Natural killer cell (primary cell): ENCODE measurements at regions not wholly inside any gene's neighbourhood (a gene's known extent, or its start where the extent isn't known, plus 50 kb on each side); places are given as distances from the start of the nearest gene placed in this dataset.

Experiments
- ATAC-seq, 3 donors: fragments of 150-1000 bp in 2 of 3; fragments of 200-7000 bp in 1 of 3; cut with Tn5 transposase; 1 replicate in 1 of 3; 2 replicates in 2 of 3; pipeline ENCODE4 v1.10.0; 2021; ENCODE audit warnings: mild to moderate bottlenecking in 2 of 3, moderate library complexity in 2 of 3
- DNase-seq, 2 donors: peaks; one replicate each; pipeline versions ENCODE4 v3.0.0 to v3.0.0-alpha.2; 2013 to 2021; ENCODE audit warnings: mixed read lengths in 1 of 2
- H3K27ac ChIP-seq: one replicate; pipeline ENCODE4 v1.5.1; 2013; ENCODE audit warnings: mild to moderate bottlenecking, low read length
- H3K27me3 ChIP-seq: one replicate; pipeline ENCODE4 v1.6.1; 2013; ENCODE audit warnings: low read length; ENCODE audit not compliant: control insufficient read depth, insufficient read depth
- H3K36me3 ChIP-seq: one replicate; pipeline ENCODE4 v1.6.1; 2013; ENCODE audit warnings: low read length; ENCODE audit not compliant: control insufficient read depth, insufficient read depth
- H3K4me1 ChIP-seq: one replicate; pipeline ENCODE4 v1.6.1; 2013; ENCODE audit warnings: low read length; ENCODE audit not compliant: control insufficient read depth, insufficient read depth
- H3K4me3 ChIP-seq: one replicate; pipeline ENCODE4 v1.5.1; 2013; ENCODE audit warnings: low read length
- H3K9me3 ChIP-seq: one replicate; pipeline ENCODE4 v1.6.1; 2013; ENCODE audit warnings: low read length; ENCODE audit not compliant: control insufficient read depth, insufficient read depth
- H3K27ac Mint-ChIP-seq, 2 donors: one replicate each; pipeline ENCODE4 v1.8.0; 2022; ENCODE audit warnings: mild to moderate bottlenecking in 2 of 2, mixed read lengths in 2 of 2, moderate library complexity in 1 of 2
- H3K27me3 Mint-ChIP-seq, 2 donors: one replicate each; pipeline ENCODE4 v1.8.0; 2022; ENCODE audit warnings: low read depth in 2 of 2, mixed read lengths in 2 of 2
- H3K36me3 Mint-ChIP-seq: one replicate; pipeline ENCODE4 v1.8.0; 2022; ENCODE audit warnings: mixed read lengths
- H3K4me1 Mint-ChIP-seq, 2 donors: one replicate each; pipeline ENCODE4 v1.8.0; 2022; ENCODE audit warnings: mixed read lengths in 2 of 2
- H3K4me3 Mint-ChIP-seq: one replicate; pipeline ENCODE4 v1.8.0; 2022; ENCODE audit warnings: mild to moderate bottlenecking, moderate library complexity, mixed read lengths
- H3K9me3 Mint-ChIP-seq, 2 donors: one replicate each; pipeline ENCODE4 v1.8.0; 2022; ENCODE audit warnings: mixed read lengths in 2 of 2
- WGBS: methylation state at CpG from one replicate; pipeline ENCODE4 v1.1.7; 2013; ENCODE audit warnings: missing lambda C conversion rate; ENCODE audit not compliant: insufficient coverage; 5-methylcytosine and 5-hydroxymethylcytosine counted together
- intact Hi-C: fragments of 100-400 bp; cut with micrococcal nuclease; formaldehyde crosslinking; loops from one replicate; pipeline ENCODE4 v1.14.2; 2022
- TF ChIP-seq, protein P1 (sequence below): fragments of 200-600 bp; IDR thresholded peaks from one replicate; pipeline ENCODE4 v1.8.0; 2022; ENCODE audit warnings: antibody characterized with exemption

DNA sequence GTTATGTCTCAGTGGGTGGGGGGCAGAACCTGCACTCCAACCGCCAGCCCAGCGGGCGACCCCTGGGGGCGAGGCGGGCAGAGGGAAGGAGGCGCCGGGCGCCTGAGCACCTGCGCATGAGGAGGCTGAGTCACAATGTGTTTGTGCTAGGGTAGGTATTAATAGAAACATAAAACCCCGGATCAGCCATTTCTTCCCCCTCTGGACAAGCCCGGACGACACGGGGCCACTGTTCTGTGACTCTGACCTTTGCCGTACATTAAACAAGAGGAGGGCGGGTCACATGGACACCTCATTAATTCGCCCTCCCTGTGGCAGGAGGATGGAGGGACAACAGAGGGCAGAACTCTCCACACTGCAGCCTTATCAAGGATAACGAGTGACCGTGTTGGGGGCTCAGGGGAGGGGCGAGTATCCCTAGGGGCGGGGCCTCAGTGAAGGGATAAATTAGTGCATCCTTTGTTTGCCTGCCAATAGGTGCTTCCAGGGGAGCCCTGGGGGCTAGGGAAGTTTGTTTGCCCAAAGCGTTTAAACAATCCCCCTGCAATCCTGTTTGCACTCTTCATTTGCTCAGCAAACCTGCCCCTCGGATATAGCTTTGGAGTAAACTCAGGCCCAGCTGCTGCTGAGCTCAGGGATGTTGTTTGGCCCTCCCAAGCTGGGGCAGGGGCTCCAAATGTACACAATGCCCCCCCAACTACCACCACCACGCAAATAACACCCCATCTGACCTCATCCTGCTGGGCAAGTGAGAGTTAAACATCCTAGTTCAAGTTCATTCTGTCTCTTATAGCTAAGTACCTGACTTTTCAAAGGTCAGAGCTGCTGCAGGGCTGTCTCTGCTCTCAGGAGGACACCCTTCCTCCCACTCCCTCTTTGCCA is 171.2 kb upstream of the GLI2 start:
- no peaks in the 10 kb centered on the region for H3K27me3 Mint-ChIP-seq
- 79% methylated on average over 20 of the region's 23 CpGs for WGBS
- no peak overlapping the region for H3K27ac Mint-ChIP-seq
- H3K4me1 Mint-ChIP-seq, result no peaks in the 10 kb centered on the region
- Histone ChIP-seq H3K4me1 (no peaks in the 10 kb centered on the region), H3K4me3 (no peak overlapping the region), H3K36me3 (no peaks in the 10 kb centered on the region), H3K27me3 (no peaks in the 10 kb centered on the region), H3K9me3 (no peaks in the 10 kb centered on the region), H3K27ac (no peak overlapping the region)
- TF ChIP-seq, protein P1, sequence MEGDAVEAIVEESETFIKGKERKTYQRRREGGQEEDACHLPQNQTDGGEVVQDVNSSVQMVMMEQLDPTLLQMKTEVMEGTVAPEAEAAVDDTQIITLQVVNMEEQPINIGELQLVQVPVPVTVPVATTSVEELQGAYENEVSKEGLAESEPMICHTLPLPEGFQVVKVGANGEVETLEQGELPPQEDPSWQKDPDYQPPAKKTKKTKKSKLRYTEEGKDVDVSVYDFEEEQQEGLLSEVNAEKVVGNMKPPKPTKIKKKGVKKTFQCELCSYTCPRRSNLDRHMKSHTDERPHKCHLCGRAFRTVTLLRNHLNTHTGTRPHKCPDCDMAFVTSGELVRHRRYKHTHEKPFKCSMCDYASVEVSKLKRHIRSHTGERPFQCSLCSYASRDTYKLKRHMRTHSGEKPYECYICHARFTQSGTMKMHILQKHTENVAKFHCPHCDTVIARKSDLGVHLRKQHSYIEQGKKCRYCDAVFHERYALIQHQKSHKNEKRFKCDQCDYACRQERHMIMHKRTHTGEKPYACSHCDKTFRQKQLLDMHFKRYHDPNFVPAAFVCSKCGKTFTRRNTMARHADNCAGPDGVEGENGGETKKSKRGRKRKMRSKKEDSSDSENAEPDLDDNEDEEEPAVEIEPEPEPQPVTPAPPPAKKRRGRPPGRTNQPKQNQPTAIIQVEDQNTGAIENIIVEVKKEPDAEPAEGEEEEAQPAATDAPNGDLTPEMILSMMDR, result no peak
- H3K9me3 Mint-ChIP-seq, result no peaks in the 10 kb centered on the region
- no peak for ATAC-seq
- no peak overlapping the region for H3K4me3 Mint-ChIP-seq
- intact Hi-C loops, result no loop called here
- no peak for DNase-seq
- no peaks in the 10 kb centered on the region for H3K36me3 Mint-ChIP-seq

GRCh38 chr2:120565095-120565460 is 170.6 kb upstream of the GLI2 start:
- intact Hi-C loops, result no loop called here
- Histone ChIP-seq H3K36me3 (no peaks in the 10 kb centered on the region), H3K27ac (no peak overlapping the region), H3K9me3 (no peaks in the 10 kb centered on the region), H3K4me1 (no peaks in the 10 kb centered on the region), H3K27me3 (no peaks in the 10 kb centered on the region), H3K4me3 (no peak overlapping the region)
- WGBS, result 93% methylated on average over 7 of the region's 8 CpGs
- no peak for DNase-seq
- no peaks in the 10 kb centered on the region for H3K27me3 Mint-ChIP-seq
- H3K4me1 Mint-ChIP-seq, result no peaks in the 10 kb centered on the region
- no peak overlapping the region for H3K27ac Mint-ChIP-seq
- H3K4me3 Mint-ChIP-seq, result no peak overlapping the region
- TF ChIP-seq, protein P1, result no peak
- no peak for ATAC-seq
- H3K36me3 Mint-ChIP-seq, result no peaks in the 10 kb centered on the region
- no peaks in the 10 kb centered on the region for H3K9me3 Mint-ChIP-seq

- no peak overlapping the region for H3K4me3 Mint-ChIP-seq
- H3K27me3 ChIP-seq, result no peaks in the 10 kb centered on the region
- H3K4me1 ChIP-seq, result no peaks in the 10 kb centered on the region
Observed at GRCh38 chr2:120565929-120566328, 169.7 kb upstream of the GLI2 start.

More at GRCh38 chr2:120565929-120566328, 169.7 kb upstream of the GLI2 start:
- Histone ChIP-seq H3K9me3 (no peaks in the 10 kb centered on the region), H3K27ac (no peak overlapping the region), H3K36me3 (no peaks in the 10 kb centered on the region), H3K4me3 (no peak overlapping the region)
- DNase-seq (no peak), ATAC-seq (no peak)
- 93% methylated on average over 9 of the region's 9 CpGs for WGBS
- Mint-ChIP-seq H3K27me3 (no peaks in the 10 kb centered on the region), H3K36me3 (no peaks in the 10 kb centered on the region), H3K27ac (no peak overlapping the region), H3K4me1 (no peaks in the 10 kb centered on the region), H3K9me3 (no peaks in the 10 kb centered on the region)
- intact Hi-C loops, result no loop called here
- TF ChIP-seq, protein P1, result no peak
